ENCODE measurements at regions not wholly inside any gene's neighbourhood (a gene's known extent, or its start where the extent isn't known, plus 50 kb on each side); places are given as distances from the start of the nearest gene placed in this dataset.

DNA sequence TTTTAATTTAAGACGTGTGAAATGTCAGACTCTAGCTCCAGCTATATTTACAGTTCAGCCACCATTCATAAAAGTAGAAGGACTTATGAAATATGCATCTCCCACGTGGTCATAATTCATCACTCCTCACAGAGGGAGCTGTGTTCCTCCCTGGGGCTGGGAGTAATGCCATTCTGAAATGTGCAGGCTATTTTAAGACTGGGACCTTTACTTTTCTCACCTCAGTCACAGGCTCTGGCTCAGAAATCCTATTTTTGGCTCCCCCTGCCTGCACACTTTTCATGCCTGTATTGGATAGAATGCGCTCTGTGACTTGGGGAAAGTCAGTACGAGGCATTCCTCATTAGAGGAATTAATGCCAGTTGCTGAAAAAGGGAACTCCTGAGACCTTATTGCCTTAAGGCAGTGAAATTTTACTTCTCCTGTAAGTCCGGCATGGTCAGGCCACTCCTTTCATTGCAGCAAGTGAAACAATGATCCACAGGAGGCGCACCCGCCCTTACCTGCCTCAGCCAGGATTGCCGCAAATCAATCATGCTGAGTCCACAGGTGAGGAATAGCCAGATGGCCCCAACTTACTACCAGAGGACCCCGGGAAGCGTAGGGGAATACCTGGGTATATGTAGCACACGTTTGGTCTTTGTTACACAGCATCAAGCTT is 1133.2 kb upstream of the TMEM132C start:
- TF ChIP-seq, protein P1, sequence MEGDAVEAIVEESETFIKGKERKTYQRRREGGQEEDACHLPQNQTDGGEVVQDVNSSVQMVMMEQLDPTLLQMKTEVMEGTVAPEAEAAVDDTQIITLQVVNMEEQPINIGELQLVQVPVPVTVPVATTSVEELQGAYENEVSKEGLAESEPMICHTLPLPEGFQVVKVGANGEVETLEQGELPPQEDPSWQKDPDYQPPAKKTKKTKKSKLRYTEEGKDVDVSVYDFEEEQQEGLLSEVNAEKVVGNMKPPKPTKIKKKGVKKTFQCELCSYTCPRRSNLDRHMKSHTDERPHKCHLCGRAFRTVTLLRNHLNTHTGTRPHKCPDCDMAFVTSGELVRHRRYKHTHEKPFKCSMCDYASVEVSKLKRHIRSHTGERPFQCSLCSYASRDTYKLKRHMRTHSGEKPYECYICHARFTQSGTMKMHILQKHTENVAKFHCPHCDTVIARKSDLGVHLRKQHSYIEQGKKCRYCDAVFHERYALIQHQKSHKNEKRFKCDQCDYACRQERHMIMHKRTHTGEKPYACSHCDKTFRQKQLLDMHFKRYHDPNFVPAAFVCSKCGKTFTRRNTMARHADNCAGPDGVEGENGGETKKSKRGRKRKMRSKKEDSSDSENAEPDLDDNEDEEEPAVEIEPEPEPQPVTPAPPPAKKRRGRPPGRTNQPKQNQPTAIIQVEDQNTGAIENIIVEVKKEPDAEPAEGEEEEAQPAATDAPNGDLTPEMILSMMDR (IDR thresholded peaks at IDR 0.05) = no peak
- TF ChIP-seq EZH2phosphoT487 (IDR thresholded peaks at IDR 0.05) (no peak), EZH2 (IDR thresholded peaks at IDR 0.05) (no peak)
